Activated CD4-positive, alpha-beta T cell treated with anti-CD3 and anti-CD28 coated beads, Interleukin-2, amount 50 U/mL, for 48 hours (primary cell): ENCODE measurements at regions not wholly inside any gene's neighbourhood (a gene's known extent, or its start where the extent isn't known, plus 50 kb on each side); places are given as distances from the start of the nearest gene placed in this dataset.

ENCODE experiments used
- DNase-seq, 2 experiments: peaks; one replicate each; pipeline ENCODE4 v3.0.0-alpha.2; 2020

DNA sequence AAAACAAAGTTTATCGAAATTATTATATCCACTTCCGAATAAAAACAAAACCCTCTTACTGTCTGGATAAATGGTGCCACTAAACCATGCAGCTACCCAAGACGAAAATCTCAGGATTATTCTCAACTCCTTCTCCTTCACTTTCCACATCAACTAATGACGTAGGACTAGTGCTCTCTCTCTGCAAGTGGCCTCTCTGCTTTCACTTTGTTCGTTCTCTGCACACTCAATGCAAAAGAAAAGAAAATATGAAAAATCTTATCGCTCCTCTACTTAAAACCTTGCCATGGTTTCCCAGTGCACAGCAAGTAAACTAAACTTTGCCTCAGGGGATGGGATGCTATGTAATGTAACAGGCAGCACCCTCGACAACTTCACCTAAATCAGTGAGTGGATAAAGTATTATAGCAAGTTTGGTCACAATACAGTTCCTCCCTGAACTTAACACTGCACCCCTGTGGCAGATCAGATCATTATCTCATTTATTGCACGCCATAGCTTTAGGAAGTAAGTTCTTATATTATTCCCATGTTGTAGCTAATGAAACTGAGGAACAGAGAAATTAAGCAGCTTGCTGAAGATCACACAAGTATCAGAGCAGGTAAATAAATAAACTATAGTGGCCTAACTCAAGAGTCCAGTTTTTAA lies 262.7 kb upstream of the GADL1 start:
- no peak for DNase-seq

- DNase-seq = no peak
Measured at GRCh38 chr3:31157893-31158620, 263.6 kb upstream of the GADL1 start.

DNA sequence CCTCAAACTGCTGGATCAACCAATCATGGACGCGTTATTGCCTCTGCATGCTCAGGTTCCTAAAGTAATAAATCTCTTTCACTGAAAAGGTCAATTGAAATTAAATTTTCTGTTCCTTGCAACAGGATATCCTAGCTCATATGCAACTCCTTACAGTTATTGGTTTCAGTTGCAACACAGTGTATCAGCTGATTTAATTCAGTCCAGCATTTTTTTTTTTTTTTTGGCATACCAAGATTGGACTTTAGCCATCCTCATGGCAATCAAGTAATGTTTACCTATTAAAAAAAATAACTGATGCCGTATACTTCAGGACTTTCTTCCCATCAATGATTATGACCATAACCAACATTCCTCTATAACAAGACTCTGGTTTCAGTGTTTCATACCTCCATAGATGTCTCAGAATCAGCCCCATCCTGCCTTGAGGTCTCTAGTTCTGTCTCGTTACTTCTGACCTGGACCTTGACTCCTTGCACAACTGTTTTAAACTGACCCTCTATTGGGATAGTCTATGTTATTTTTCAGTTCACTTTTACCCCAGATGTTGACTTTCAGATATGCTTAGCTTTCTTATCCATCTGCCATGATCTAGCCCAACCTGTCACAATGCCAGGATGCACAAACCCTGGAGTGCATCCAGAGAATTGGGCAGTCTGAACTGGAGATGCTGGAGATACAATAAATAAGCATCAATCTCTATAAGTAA lies 265.0 kb upstream of the GADL1 start:
- DNase-seq = no peak

DNA sequence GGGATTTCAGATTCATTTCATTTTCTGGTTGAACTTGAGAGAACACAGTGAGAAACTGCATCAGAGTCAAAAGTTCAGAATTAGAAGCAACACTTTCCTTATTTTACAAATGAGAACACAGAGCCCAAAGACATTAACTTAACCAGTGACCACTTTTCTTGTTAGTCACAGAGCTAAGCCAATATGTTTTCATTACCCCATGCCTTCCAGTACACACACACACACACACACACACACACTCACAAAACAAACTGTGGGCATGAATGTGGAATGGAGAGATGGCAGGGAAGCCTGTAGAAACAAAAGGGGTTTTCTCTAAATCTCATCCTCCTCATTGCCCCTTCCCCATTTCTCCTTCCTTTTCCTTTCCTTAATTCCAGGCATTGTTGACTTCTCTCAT lies 267.4 kb upstream of the GADL1 start:
- no peak for DNase-seq

GRCh38 chr3:31164381-31164780 lies 269.9 kb upstream of the GADL1 start:
- DNase-seq = no peak

DNA sequence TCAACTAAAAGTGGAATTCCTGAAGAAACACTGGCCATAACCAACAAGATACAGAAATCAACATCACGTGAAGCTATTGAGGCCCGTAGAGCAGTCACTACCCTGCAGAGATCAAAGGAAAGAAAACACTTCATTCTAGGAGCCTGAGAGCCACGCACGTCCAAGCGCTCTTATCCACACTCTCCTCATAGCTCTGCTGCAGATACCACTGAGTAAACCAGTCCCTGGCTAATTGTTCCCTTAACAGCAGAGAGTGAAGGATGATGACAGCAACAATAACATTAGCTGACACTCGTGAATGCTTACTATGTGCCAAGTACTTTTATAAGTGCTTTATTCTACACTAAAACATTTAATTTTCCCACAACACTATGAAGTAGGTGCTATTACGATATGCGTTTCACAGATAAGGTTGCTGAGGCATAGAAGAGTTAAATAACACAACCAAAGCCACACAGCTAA lies 271.0 kb upstream of the GADL1 start:
- no peak for DNase-seq

- no peak for DNase-seq
Measured at GRCh38 chr3:31166249-31166885, 271.9 kb upstream of the GADL1 start.

GRCh38 chr3:31167666-31168065 lies 273.2 kb upstream of the GADL1 start:
- no peak for DNase-seq

GRCh38 chr3:31170932-31171670 lies 276.6 kb upstream of the GADL1 start:
- no peak for DNase-seq

DNA sequence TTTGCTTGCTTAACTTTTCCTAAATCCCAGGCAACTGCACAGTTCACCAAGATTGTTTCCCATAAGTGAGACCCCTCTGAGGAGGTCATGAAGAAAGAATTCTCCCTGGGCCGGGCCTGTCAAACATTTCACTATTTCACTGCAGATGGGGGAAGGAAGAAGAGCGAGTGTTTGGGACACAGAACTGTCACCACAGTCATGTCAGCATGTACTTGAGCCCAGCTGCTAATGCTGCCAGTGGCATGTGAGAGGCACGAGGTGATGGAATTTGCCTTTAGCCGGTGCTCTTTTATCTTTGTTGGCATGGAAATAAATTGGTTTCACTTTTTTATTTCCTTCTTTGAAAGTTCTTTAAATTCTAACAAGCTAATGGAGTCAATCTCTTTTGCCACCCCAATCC lies 277.9 kb upstream of the GADL1 start:
- no peak for DNase-seq

GRCh38 chr3:31173118-31173718 lies 278.8 kb upstream of the GADL1 start:
- DNase-seq = no peak

GRCh38 chr3:31174079-31174478 lies 279.6 kb upstream of the GADL1 start:
- no peak for DNase-seq

GRCh38 chr3:31176045-31176444 lies 281.6 kb upstream of the GADL1 start:
- DNase-seq = no peak

DNA sequence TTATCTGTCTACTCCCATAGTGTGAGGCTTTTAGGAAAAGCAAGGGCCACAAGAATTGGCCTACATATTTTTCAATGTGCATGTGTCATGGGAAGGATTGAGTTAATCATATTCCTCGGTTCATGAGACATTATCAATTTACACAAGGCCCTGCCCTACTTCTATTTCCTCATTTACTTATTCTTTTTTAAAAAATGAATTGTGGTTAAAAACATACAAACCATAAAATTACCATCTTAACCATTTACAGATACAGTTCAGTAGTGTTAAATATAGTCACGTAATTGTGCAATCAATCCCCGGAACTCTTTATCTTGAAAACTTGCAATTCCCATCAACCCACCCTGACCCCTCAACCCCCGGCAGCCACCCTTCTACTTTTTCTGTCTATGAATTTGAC lies 284.0 kb upstream of the GADL1 start:
- no peak for DNase-seq

GRCh38 chr3:31179768-31180167 lies 285.3 kb upstream of the GADL1 start:
- DNase-seq = no peak

- no peak for DNase-seq
Measured at GRCh38 chr3:31180274-31180673, 285.8 kb upstream of the GADL1 start.

DNA sequence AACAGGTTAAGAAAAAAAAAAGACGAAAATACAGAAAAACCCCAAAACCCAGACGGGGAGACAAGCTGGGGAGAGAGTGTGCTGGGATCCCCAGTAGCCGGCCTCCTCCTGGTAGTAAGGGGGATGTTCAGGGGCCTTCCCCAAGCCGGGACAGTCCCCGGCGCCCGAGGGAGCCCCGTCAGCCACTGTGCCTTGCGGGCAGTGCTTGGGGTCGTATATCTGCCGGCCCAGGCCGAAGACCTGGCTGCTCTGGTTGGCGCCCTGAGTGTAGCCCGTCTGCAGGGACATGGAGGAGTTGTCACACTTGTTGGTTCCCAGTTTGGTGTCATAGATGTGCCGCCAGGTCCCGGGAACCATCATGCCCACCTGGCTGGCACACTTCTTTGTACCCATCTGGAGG lies 287.2 kb upstream of the GADL1 start:
- DNase-seq = no peak

DNA sequence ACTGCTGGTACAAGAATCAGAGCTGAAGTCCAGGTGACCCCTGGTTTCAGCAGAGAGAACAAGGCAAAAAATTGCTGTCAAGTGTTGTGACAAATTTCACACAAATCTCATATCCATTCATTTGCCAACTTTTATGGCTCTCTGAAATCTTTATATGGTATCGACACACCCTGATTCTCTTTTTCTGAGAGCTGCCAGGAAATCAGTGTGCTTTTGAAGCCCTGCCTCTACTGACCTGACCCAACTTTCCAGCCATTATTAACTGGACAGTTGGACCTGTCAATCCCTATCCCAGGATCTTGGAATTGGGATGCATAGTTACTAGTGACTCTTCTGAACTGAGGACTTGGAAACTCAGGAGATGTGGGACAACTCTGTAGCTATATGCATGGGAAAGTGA lies 288.2 kb upstream of the GADL1 start:
- no peak for DNase-seq

DNA sequence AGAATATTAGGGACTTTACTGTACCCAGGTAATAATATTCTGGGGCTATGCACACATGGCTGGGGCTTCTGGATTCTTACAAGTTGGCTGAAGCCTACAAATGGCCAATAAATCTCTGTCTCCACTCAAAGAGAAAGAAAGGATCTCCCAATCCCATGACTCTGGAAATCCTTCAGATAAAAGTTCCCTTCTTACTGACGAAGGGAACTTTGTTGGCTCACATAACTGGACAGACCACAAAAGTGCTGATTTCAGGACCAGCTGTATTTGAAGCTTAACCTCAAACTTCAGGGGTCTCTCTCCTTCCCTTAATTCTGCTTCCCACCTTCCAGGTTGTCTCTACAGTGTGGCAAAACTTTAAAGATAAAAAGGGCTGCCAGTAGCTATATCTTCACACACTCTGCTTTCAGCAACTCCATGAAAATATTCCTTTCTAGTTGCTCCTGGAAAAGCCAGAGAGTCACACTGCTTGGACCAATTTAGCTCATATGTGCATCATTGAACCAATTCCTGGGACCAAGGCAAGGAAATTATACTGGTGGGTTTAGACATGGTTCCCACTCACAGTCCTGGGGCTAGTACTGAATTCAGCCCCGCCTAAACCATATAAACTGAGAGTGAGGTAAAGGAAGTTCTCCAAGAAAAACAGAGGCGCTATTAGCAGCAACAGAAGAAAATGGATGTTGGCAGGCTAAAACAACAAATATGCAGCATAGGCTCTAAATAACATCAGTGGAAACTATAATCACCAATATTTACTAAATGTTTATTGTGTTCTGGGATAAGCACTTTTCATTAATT lies 290.0 kb upstream of the GADL1 start:
- no peak for DNase-seq

DNA sequence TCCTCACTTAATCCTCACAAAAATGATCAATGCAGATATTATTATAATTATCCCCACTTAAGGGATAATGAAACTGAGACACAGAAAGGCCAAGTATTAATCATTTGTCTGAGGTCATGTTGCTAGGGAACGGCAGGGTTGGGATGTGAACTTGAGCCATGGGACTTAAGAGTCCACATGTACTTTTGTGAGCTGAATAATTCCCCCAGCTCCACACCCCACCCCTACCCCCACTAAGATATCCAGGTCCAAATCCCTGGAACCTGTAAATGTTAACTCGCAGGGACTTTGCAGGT lies 290.5 kb upstream of the GADL1 start:
- DNase-seq = no peak

DNA sequence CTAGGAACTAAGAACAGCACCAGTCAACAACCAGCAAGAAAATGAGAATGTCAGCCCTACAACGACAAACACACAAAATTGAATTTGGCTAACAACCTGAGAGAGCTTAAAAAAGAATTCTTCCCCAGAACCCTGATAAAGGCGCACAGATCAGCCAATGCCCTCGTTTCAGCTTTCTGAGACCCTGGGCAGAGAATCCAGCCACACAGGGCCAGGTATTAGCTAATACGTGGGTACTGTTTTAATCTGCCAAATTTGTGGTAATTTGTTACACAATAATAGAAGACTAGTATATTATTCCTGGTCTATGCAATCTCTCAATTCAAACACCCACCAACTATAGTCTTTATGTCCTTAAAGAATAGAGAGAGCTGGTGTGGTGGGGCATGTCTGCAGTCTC lies 291.6 kb upstream of the GADL1 start:
- DNase-seq = no peak

GRCh38 chr3:31187380-31187779 lies 292.9 kb upstream of the GADL1 start:
- DNase-seq = no peak
